Astrocyte (in vitro differentiated cells and primary cell): ENCODE measurements at regions not wholly inside any gene's neighbourhood (a gene's known extent, or its start where the extent isn't known, plus 50 kb on each side); places are given as distances from the start of the nearest gene placed in this dataset.

Source experiments
- DNase-seq: peaks from one replicate; pipeline ENCODE4 v3.0.0-alpha.2; 2010; ENCODE audit warnings: low read depth
- FAIRE-seq: peaks from 2 replicates; lab custom pipeline; 2011; peaks lifted over from hg19 to GRCh38; lab: Jason Lieb, UNC
- H2AFZ ChIP-seq: 2 replicates; pipeline ENCODE4 v1.6.0; 2012; ENCODE audit warnings: low read depth, low read length, inconsistent platforms
- H3K27ac ChIP-seq: 2 replicates; pipeline ENCODE4 v1.5.1; 2011; ENCODE audit warnings: low read depth, low read length, inconsistent platforms
- H3K27me3 ChIP-seq: 2 replicates; pipeline ENCODE4 v1.6.0; 2011; ENCODE audit warnings: low read length, inconsistent platforms; ENCODE audit not compliant: insufficient read depth
- H3K36me3 ChIP-seq: 2 replicates; pipeline ENCODE4 v1.5.1; 2011; ENCODE audit warnings: low read length, inconsistent platforms; ENCODE audit not compliant: insufficient read depth
- H3K4me1 ChIP-seq: 2 replicates; pipeline ENCODE4 v1.5.1; 2011; ENCODE audit warnings: low read length, inconsistent platforms; ENCODE audit not compliant: insufficient read depth
- H3K4me2 ChIP-seq: 2 replicates; pipeline ENCODE4 v1.6.0; 2012; ENCODE audit warnings: low read length, inconsistent platforms
- H3K4me3 ChIP-seq: 2 replicates; pipeline ENCODE4 v1.5.1; 2011; ENCODE audit warnings: low read depth, mild to moderate bottlenecking, low read length, inconsistent platforms; ENCODE audit not compliant: insufficient read depth
- H3K79me2 ChIP-seq: 2 replicates; pipeline ENCODE4 v1.6.0; 2012; ENCODE audit warnings: mild to moderate bottlenecking, low read length, inconsistent platforms; ENCODE audit not compliant: insufficient read depth
- H3K9ac ChIP-seq: 2 replicates; pipeline ENCODE4 v1.6.0; 2012; ENCODE audit warnings: mild to moderate bottlenecking, low read length, inconsistent platforms
- H3K9me3 ChIP-seq: 2 replicates; pipeline ENCODE4 v1.5.1; 2012; ENCODE audit warnings: low read depth, mild to moderate bottlenecking, low read length, inconsistent platforms; ENCODE audit not compliant: insufficient read depth
- H4K20me1 ChIP-seq: 2 replicates; pipeline ENCODE4 v1.6.0; 2012; ENCODE audit warnings: low read length, inconsistent platforms; ENCODE audit not compliant: insufficient read depth
- H3K27ac Mint-ChIP-seq: one replicate; pipeline ENCODE4 v1.8.0; 2021; ENCODE audit warnings: mild to moderate bottlenecking, mixed read lengths; ENCODE audit not compliant: unreplicated experiment
- H3K27me3 Mint-ChIP-seq: one replicate; pipeline ENCODE4 v1.8.0; 2021; ENCODE audit warnings: low read depth, mixed read lengths; ENCODE audit not compliant: unreplicated experiment
- H3K36me3 Mint-ChIP-seq: one replicate; pipeline ENCODE4 v1.8.0; 2021; ENCODE audit warnings: low read depth, mixed read lengths; ENCODE audit not compliant: unreplicated experiment
- H3K4me1 Mint-ChIP-seq: one replicate; pipeline ENCODE4 v1.8.0; 2021; ENCODE audit warnings: low read depth, mixed read lengths; ENCODE audit not compliant: unreplicated experiment
- H3K4me3 Mint-ChIP-seq: one replicate; pipeline ENCODE4 v1.8.0; 2021; ENCODE audit warnings: mild to moderate bottlenecking, moderate library complexity, mixed read lengths; ENCODE audit not compliant: unreplicated experiment
- H3K9me3 Mint-ChIP-seq: one replicate; pipeline ENCODE4 v1.8.0; 2021; ENCODE audit warnings: mild to moderate bottlenecking, mixed read lengths; ENCODE audit not compliant: unreplicated experiment
- EZH2 ChIP-seq: IDR thresholded peaks from 2 replicates; pipeline ENCODE4 v1.6.1; 2012; ENCODE audit warnings: mild to moderate bottlenecking, low read length, inconsistent platforms; ENCODE audit not compliant: insufficient read depth
- TF ChIP-seq, protein P1 (sequence below): IDR thresholded peaks from 2 replicates; pipeline ENCODE4 v1.5.1; 2011; ENCODE audit warnings: low read depth, mild to moderate bottlenecking, inconsistent platforms, low read length, moderate library complexity; ENCODE audit not compliant: insufficient read depth

- DNase-seq (no peak), FAIRE-seq (no peak)
- H3K4me1 Mint-ChIP-seq: no peaks in the 10 kb centered on the region
- Histone ChIP-seq H3K9me3 (no peaks in the 10 kb centered on the region), H4K20me1 (no peaks in the 10 kb centered on the region), H3K79me2 (no peaks in the 10 kb centered on the region), H3K4me2 (no peak overlapping the region), H2AFZ (no peak overlapping the region), H3K9ac (no peak overlapping the region), H3K27ac (no peak overlapping the region), H3K36me3 (no peaks in the 10 kb centered on the region), H3K4me3 (no peak overlapping the region), H3K4me1 (no peaks in the 10 kb centered on the region), H3K27me3 (no peaks in the 10 kb centered on the region)
- no peaks in the 10 kb centered on the region for H3K36me3 Mint-ChIP-seq
- TF ChIP-seq, protein P1, sequence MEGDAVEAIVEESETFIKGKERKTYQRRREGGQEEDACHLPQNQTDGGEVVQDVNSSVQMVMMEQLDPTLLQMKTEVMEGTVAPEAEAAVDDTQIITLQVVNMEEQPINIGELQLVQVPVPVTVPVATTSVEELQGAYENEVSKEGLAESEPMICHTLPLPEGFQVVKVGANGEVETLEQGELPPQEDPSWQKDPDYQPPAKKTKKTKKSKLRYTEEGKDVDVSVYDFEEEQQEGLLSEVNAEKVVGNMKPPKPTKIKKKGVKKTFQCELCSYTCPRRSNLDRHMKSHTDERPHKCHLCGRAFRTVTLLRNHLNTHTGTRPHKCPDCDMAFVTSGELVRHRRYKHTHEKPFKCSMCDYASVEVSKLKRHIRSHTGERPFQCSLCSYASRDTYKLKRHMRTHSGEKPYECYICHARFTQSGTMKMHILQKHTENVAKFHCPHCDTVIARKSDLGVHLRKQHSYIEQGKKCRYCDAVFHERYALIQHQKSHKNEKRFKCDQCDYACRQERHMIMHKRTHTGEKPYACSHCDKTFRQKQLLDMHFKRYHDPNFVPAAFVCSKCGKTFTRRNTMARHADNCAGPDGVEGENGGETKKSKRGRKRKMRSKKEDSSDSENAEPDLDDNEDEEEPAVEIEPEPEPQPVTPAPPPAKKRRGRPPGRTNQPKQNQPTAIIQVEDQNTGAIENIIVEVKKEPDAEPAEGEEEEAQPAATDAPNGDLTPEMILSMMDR: no peak
- TF ChIP-seq EZH2: no peak
- H3K4me3 Mint-ChIP-seq: no peak overlapping the region
- H3K27me3 Mint-ChIP-seq: no peaks in the 10 kb centered on the region
- H3K9me3 Mint-ChIP-seq: no peaks in the 10 kb centered on the region
- H3K27ac Mint-ChIP-seq: no peak overlapping the region
Observed at GRCh38 chr3:110646055-110646454, 425.6 kb upstream of the NECTIN3 start.

GRCh38 chr3:110646496-110646895 lies 425.1 kb upstream of the NECTIN3 start:
- Histone ChIP-seq H3K79me2 (no peaks in the 10 kb centered on the region), H2AFZ (no peak overlapping the region), H3K9ac (no peak overlapping the region), H3K9me3 (no peaks in the 10 kb centered on the region), H3K36me3 (no peaks in the 10 kb centered on the region), H3K4me2 (no peak overlapping the region), H3K27ac (no peak overlapping the region), H4K20me1 (no peaks in the 10 kb centered on the region), H3K4me3 (no peak overlapping the region), H3K4me1 (no peaks in the 10 kb centered on the region), H3K27me3 (no peaks in the 10 kb centered on the region)
- Mint-ChIP-seq H3K27ac (no peak overlapping the region), H3K27me3 (no peaks in the 10 kb centered on the region), H3K4me1 (no peaks in the 10 kb centered on the region), H3K36me3 (no peaks in the 10 kb centered on the region), H3K4me3 (no peak overlapping the region), H3K9me3 (no peaks in the 10 kb centered on the region)
- no peak for TF ChIP-seq EZH2
- TF ChIP-seq, protein P1: no peak
- DNase-seq (no peak), FAIRE-seq (no peak)

GRCh38 chr3:110647586-110647985 lies 424.0 kb upstream of the NECTIN3 start:
- H3K9ac ChIP-seq: no peak overlapping the region

More at GRCh38 chr3:110647586-110647985, 424.0 kb upstream of the NECTIN3 start:
- H3K4me3 Mint-ChIP-seq: no peak overlapping the region
- Histone ChIP-seq H3K4me1 (no peaks in the 10 kb centered on the region), H3K9me3 (no peaks in the 10 kb centered on the region), H3K4me2 (no peak overlapping the region), H3K36me3 (no peaks in the 10 kb centered on the region), H3K79me2 (no peaks in the 10 kb centered on the region), H3K27ac (no peak overlapping the region), H3K27me3 (no peaks in the 10 kb centered on the region), H4K20me1 (no peaks in the 10 kb centered on the region), H2AFZ (no peak overlapping the region), H3K4me3 (no peak overlapping the region)
- H3K9me3 Mint-ChIP-seq: no peaks in the 10 kb centered on the region
- FAIRE-seq: no peak
- TF ChIP-seq, protein P1: no peak
- TF ChIP-seq EZH2: no peak
- no peaks in the 10 kb centered on the region for H3K36me3 Mint-ChIP-seq
- H3K27me3 Mint-ChIP-seq: no peaks in the 10 kb centered on the region
- no peaks in the 10 kb centered on the region for H3K4me1 Mint-ChIP-seq
- no peak overlapping the region for H3K27ac Mint-ChIP-seq
- DNase-seq: no peak
